Osteoblast (primary cell): ENCODE measurements at regions not wholly inside any gene's neighbourhood (a gene's known extent, or its start where the extent isn't known, plus 50 kb on each side); places are given as distances from the start of the nearest gene placed in this dataset.
"Not testable (repeated sequence)": the region's sequence is repeated elsewhere in the genome, so short reads cannot be mapped to it uniquely, and the experiment has no call there.

Experiments used
- DNase-seq: peaks from one replicate; pipeline ENCODE4 v3.0.0; 2011; ENCODE audit warnings: low spot score, mixed read lengths; ENCODE audit not compliant: insufficient read length; ENCODE audit errors: missing footprints
- H2AFZ ChIP-seq: 2 replicates; pipeline ENCODE4 v1.6.0; 2011; ENCODE audit warnings: mild to moderate bottlenecking, low read length
- H3K27ac ChIP-seq: 2 replicates; pipeline ENCODE4 v1.5.1; 2011; ENCODE audit warnings: mild to moderate bottlenecking, low read depth, low read length, moderate library complexity
- H3K27me3 ChIP-seq: 2 replicates; pipeline ENCODE4 v1.6.0; 2012; ENCODE audit warnings: mild to moderate bottlenecking, control low read depth, inconsistent platforms, low read length, moderate library complexity; ENCODE audit not compliant: insufficient read depth
- H3K36me3 ChIP-seq: 2 replicates; pipeline ENCODE4 v1.5.1; 2011; ENCODE audit warnings: mild to moderate bottlenecking, low read length, control low read depth, moderate library complexity; ENCODE audit not compliant: insufficient read depth
- H3K4me1 ChIP-seq: 2 replicates; pipeline ENCODE4 v1.5.1; 2011; ENCODE audit warnings: mild to moderate bottlenecking, low read length, control low read depth, moderate library complexity; ENCODE audit not compliant: insufficient read depth
- H3K4me2 ChIP-seq: 2 replicates; pipeline ENCODE4 v1.6.0; 2011; ENCODE audit warnings: mild to moderate bottlenecking, low read length; ENCODE audit not compliant: insufficient read depth
- H3K4me3 ChIP-seq: fragments of 200-600 bp; sonication (generic); 3 replicates; pipeline ENCODE4 v1.5.1; 2012; ENCODE audit warnings: mild to moderate bottlenecking, low read length, inconsistent platforms; ENCODE audit not compliant: insufficient read depth
- H3K79me2 ChIP-seq: 2 replicates; pipeline ENCODE4 v1.6.0; 2012; ENCODE audit warnings: mild to moderate bottlenecking, low read length, control low read depth, inconsistent platforms; ENCODE audit not compliant: insufficient read depth
- H3K9me3 ChIP-seq: 2 replicates; pipeline ENCODE4 v1.5.1; 2011; ENCODE audit warnings: low read depth, low read length, control low read depth
- H4K20me1 ChIP-seq: 2 replicates; pipeline ENCODE4 v1.6.0; 2012; ENCODE audit warnings: mild to moderate bottlenecking, low read length, control low read depth; ENCODE audit not compliant: insufficient read depth
- CTCF ChIP-seq: IDR thresholded peaks from 2 replicates; pipeline ENCODE4 v1.5.1; 2011; ENCODE audit warnings: mild to moderate bottlenecking, low read depth, low read length, moderate library complexity; ENCODE audit errors: extremely low read depth

- H3K4me3 ChIP-seq, DNase-seq, H4K20me1 ChIP-seq, H3K27ac ChIP-seq, H3K36me3 ChIP-seq, H2AFZ ChIP-seq, H3K79me2 ChIP-seq, H3K4me2 ChIP-seq, H3K4me1 ChIP-seq, H3K9me3 ChIP-seq, H3K27me3 ChIP-seq: not testable (repeated sequence)
These were observed 64.4 kb downstream of the TMEM200C start for GRCh38 chr18:5830902-5831301.

DNA sequence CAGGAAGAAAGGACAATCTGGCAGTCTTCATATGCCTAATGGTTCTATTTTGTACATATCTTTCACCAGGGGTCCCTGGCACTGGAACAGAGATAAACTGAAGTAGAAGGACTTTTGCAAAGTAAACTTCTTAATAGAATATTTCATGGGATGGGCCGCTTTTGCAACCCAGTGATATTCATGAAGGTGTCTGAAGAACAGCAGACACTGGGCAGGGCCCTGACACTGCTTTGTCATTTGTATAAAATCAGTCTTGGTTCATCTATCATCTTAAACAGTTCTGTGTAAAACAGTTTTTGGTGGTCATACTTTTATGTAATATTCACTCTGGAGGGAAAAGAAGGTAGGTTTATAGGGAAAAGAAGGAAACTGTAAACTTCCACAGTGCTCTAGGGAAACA, 66.4 kb downstream of the TMEM200C start:
- Histone ChIP-seq H3K36me3 (no peaks in the 10 kb centered on the region), H3K27ac (no peak overlapping the region), H4K20me1 (no peaks in the 10 kb centered on the region), H2AFZ (no peak overlapping the region), H3K27me3 (no peaks in the 10 kb centered on the region), H3K4me3 (no peak overlapping the region), H3K4me1 (no peaks in the 10 kb centered on the region), H3K9me3 (no peaks in the 10 kb centered on the region), H3K79me2 (no peaks in the 10 kb centered on the region), H3K4me2 (no peak overlapping the region)
- DNase-seq: no peak
- TF ChIP-seq CTCF: no peak

GRCh38 chr18:5825663-5826062, 69.7 kb downstream of the TMEM200C start:
- no peaks in the 10 kb centered on the region for H3K79me2 ChIP-seq
- H3K36me3 ChIP-seq: no peaks in the 10 kb centered on the region
- no peaks in the 10 kb centered on the region for H3K9me3 ChIP-seq
- no peak overlapping the region for H2AFZ ChIP-seq
- no peaks in the 10 kb centered on the region for H4K20me1 ChIP-seq
- H3K27ac ChIP-seq: no peak overlapping the region
- no peaks in the 10 kb centered on the region for H3K4me1 ChIP-seq
- H3K27me3 ChIP-seq: no peaks in the 10 kb centered on the region
- no peak for DNase-seq
- TF ChIP-seq CTCF: no peak
- H3K4me3 ChIP-seq: no peak overlapping the region
- H3K4me2 ChIP-seq: no peak overlapping the region

GRCh38 chr18:5824370-5824984, 70.8 kb downstream of the TMEM200C start:
- H3K79me2 ChIP-seq: no peaks in the 10 kb centered on the region
- DNase-seq: no peak
- no peaks in the 10 kb centered on the region for H3K4me1 ChIP-seq
- H3K36me3 ChIP-seq: no peaks in the 10 kb centered on the region
- no peaks in the 10 kb centered on the region for H3K27me3 ChIP-seq
- no peaks in the 10 kb centered on the region for H4K20me1 ChIP-seq
- H3K27ac ChIP-seq: no peak overlapping the region
- H3K9me3 ChIP-seq: no peaks in the 10 kb centered on the region
- no peak overlapping the region for H3K4me2 ChIP-seq
- no peak for TF ChIP-seq CTCF
- H3K4me3 ChIP-seq: no peak overlapping the region
- H2AFZ ChIP-seq: no peak overlapping the region
